OCI-LY3 (cell line): ENCODE measurements at regions not wholly inside any gene's neighbourhood (a gene's known extent, or its start where the extent isn't known, plus 50 kb on each side); places are given as distances from the start of the nearest gene placed in this dataset.

ENCODE experiments used
- H2AFZ ChIP-seq: fragments of 200-600, 300-600 bp; shearing (Covaris generic); 2 replicates; pipeline ENCODE4 v1.6.0; 2014; ENCODE audit warnings: antibody characterized with exemption, low read depth, low read length
- H3K27ac ChIP-seq: fragments of 200-600, 300-600 bp; sonication (generic); 2 replicates; pipeline ENCODE4 v1.5.1; 2014; ENCODE audit warnings: mild to moderate bottlenecking, low read length, moderate library complexity, mixed read lengths
- H3K27me3 ChIP-seq: fragments of 200-600, 300-600 bp; sonication (generic); 2 replicates; pipeline ENCODE4 v1.6.1; 2014; ENCODE audit warnings: low read depth, low read length, mixed read lengths
- H3K36me3 ChIP-seq: fragments of 200-600, 300-600 bp; sonication (generic); replicated peaks from 2 replicates; pipeline ENCODE3; 2014; ENCODE audit warnings: low read depth, low read length, mixed read lengths
- H3K4me1 ChIP-seq: fragments of 300-600, 200-600 bp; sonication (generic); 2 replicates; pipeline ENCODE4 v1.6.1; 2014; ENCODE audit warnings: low read length, mixed read lengths
- H3K4me2 ChIP-seq: fragments of 200-600, 300-600 bp; sonication (generic); 2 replicates; pipeline ENCODE4 v1.6.1; 2014; ENCODE audit warnings: low read length, mixed read lengths
- H3K4me3 ChIP-seq: fragments of 300-600, 200-600 bp; sonication (generic); 2 replicates; pipeline ENCODE4 v1.5.1; 2014; ENCODE audit warnings: antibody characterized with exemption, mild to moderate bottlenecking, low read length, moderate library complexity
- H3K79me2 ChIP-seq: fragments of 300-600, 200-600 bp; shearing (Covaris generic); 2 replicates; pipeline ENCODE4 v1.6.1; 2014; ENCODE audit warnings: mild to moderate bottlenecking, low read length, mixed read lengths
- H3K9ac ChIP-seq: fragments of 300-600, 200-600 bp; shearing (Covaris generic); 2 replicates; pipeline ENCODE4 v1.6.0; 2014; ENCODE audit warnings: mild to moderate bottlenecking, low read length, moderate library complexity
- H3K9me3 ChIP-seq: fragments of 200-600, 300-600 bp; shearing (Covaris generic); 2 replicates; pipeline ENCODE4 v1.6.1; 2014; ENCODE audit warnings: low read length, mixed read lengths; ENCODE audit not compliant: insufficient read depth
- H4K20me1 ChIP-seq: fragments of 200-600, 300-600 bp; sonication (generic); 2 replicates; pipeline ENCODE4 v1.6.1; 2016; ENCODE audit warnings: low read length, mixed read lengths; ENCODE audit not compliant: insufficient read depth
- CTCF ChIP-seq: fragments of 200-600, 300-600 bp; sonication (generic); IDR thresholded peaks from 2 replicates; pipeline ENCODE4 v1.5.1; 2014; ENCODE audit warnings: antibody characterized with exemption, low read length, low read depth
- EZH2phosphoT487 ChIP-seq: fragments of 200-600 bp; shearing (Covaris generic); IDR thresholded peaks from 2 replicates; pipeline ENCODE4 v1.6.1; 2018; ENCODE audit warnings: antibody characterized with exemption, mixed run types, low read depth

DNA sequence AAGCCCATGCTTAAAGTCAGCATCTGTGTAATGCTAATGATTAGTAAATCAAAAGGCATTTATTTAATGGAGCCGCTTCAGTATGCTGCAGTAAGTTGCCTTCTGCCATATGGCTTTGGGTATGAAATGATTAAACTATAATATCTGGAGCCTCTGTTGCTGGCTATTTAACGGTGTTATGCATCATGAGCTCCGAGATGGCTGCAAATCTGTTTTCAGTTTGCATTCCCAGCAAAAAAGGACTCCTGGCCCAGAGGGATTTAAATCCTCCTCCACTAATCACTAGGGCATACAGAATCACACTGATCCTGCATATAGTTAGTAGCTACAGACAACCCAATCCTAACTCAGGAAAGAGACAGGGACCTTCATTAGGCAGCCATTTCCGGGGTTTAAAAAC lies 171.5 kb upstream of the EEA1 start:
- no peaks in the 10 kb centered on the region for H3K36me3 ChIP-seq
- no peak overlapping the region for H2AFZ ChIP-seq
- H3K27me3 ChIP-seq, result no peaks in the 10 kb centered on the region
- no peak overlapping the region for H3K27ac ChIP-seq
- no peak overlapping the region for H3K4me2 ChIP-seq
- TF ChIP-seq EZH2phosphoT487, result no peak
- no peak for TF ChIP-seq CTCF
- H3K79me2 ChIP-seq, result no peaks in the 10 kb centered on the region
- peaks cover 4% of the 10 kb centered on the region for H3K4me1 ChIP-seq
- H3K9me3 ChIP-seq, result no peaks in the 10 kb centered on the region
- H4K20me1 ChIP-seq, result no peaks in the 10 kb centered on the region
- no peak overlapping the region for H3K4me3 ChIP-seq
- no peak overlapping the region for H3K9ac ChIP-seq

DNA sequence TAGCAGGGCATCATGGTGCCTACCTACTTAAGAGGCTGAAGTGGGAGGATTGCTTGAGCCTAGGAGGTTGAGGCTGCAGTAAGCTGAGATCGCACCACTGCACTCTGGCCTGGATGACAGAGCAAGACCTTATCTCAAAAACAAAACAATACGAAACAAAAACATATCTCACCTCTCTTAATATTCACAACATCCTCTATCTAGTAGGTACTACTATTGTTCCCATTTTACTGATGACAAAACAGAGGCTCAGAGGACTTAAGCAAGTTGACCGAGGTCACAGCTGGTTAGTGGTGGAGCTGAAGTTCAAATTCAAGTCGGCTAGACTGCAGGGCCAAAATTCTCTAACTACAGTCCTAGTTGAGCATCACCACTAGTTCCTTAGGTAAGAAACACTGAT lies 172.3 kb upstream of the EEA1 start:
- Histone ChIP-seq H3K4me2 (no peak overlapping the region), H3K9me3 (no peaks in the 10 kb centered on the region), H4K20me1 (no peaks in the 10 kb centered on the region), H3K79me2 (no peaks in the 10 kb centered on the region), H3K4me1 (peaks cover 4% of the 10 kb centered on the region), H3K4me3 (no peak overlapping the region), H3K9ac (no peak overlapping the region), H2AFZ (no peak overlapping the region), H3K27ac (no peak overlapping the region), H3K36me3 (no peaks in the 10 kb centered on the region), H3K27me3 (no peaks in the 10 kb centered on the region)
- no peak for TF ChIP-seq EZH2phosphoT487
- no peak for TF ChIP-seq CTCF

- H3K4me1 ChIP-seq, result peaks cover 4% of the 10 kb centered on the region
- H3K36me3 ChIP-seq, result no peaks in the 10 kb centered on the region
- H3K27ac ChIP-seq, result no peak overlapping the region
- H3K9ac ChIP-seq, result no peak overlapping the region
- no peak overlapping the region for H3K4me3 ChIP-seq
- H3K9me3 ChIP-seq, result no peaks in the 10 kb centered on the region
- no peaks in the 10 kb centered on the region for H3K79me2 ChIP-seq
- no peaks in the 10 kb centered on the region for H3K27me3 ChIP-seq
- TF ChIP-seq CTCF (no peak), EZH2phosphoT487 (no peak)
- no peak overlapping the region for H2AFZ ChIP-seq
- H4K20me1 ChIP-seq, result no peaks in the 10 kb centered on the region
- H3K4me2 ChIP-seq, result no peak overlapping the region
Observed at GRCh38 chr12:93102312-93102711, 173.2 kb upstream of the EEA1 start.

DNA sequence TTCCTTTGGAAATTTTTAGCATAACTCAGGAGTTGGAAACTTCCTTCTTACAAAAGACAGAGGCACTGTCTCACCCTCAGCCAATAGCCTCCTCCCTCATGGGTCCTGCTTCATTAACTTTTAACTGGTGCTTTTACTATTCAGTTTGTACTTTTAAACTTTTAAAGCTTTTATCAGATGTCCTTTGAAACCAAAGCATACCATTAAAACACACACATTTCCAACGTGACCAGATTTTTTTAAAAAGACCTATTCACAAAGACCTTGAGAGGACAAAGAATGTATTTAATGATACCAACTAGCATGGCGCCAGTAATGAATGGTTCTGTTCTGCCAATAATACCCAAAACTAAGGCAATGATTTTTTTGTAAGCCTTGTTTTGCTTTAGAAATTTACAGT lies 173.6 kb upstream of the EEA1 start:
- TF ChIP-seq CTCF, result no peak
- no peak for TF ChIP-seq EZH2phosphoT487
- Histone ChIP-seq H3K79me2 (no peaks in the 10 kb centered on the region), H3K4me2 (no peak overlapping the region), H4K20me1 (no peaks in the 10 kb centered on the region), H3K9ac (no peak overlapping the region), H3K27me3 (0 out of 2 replicates have a peak, but pooled peaks cover under 1% of the 10 kb centered on the region), H2AFZ (no peak overlapping the region), H3K36me3 (no peaks in the 10 kb centered on the region), H3K9me3 (no peaks in the 10 kb centered on the region), H3K4me1 (peaks cover 4% of the 10 kb centered on the region), H3K27ac (no peak overlapping the region), H3K4me3 (no peak overlapping the region)
